NCI-H345 (cell line): ENCODE measurements at regions not wholly inside any gene's neighbourhood (a gene's known extent, or its start where the extent isn't known, plus 50 kb on each side); places are given as distances from the start of the nearest gene placed in this dataset.
A peak's percentile ranks its signal among the peaks of the same experiment; 100 is the strongest.
"Not testable (repeated sequence)": the region's sequence is repeated elsewhere in the genome, so short reads cannot be mapped to it uniquely, and the experiment has no call there.

Experiments used
- DNase-seq: peaks from one replicate; lab custom pipeline; 2025; lab: John Stamatoyannopoulos, UW

- DNase-seq, result no peak
Measured at GRCh38 chr4:186981161-186981560, 257.5 kb upstream of the FAT1 start.

DNA sequence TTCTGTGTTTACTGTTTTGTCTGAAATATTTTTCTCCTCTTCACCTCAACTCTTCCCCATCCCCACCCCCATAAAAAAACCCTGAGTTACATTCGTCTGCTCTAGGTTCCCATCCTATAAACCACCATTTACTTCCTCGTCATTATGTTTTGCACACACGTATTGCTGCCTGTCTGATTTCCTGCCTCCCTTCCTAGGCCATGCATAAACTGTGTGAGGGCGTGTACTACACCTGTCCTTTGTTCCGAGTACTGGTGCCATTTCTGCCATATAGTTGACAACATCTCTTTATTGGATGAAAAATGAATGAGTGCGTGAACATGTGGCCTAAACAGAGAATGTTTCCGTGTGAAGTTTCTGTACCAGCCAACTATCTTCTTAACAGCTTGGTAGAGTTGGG, 258.5 kb upstream of the FAT1 start:
- no peak for DNase-seq

DNA sequence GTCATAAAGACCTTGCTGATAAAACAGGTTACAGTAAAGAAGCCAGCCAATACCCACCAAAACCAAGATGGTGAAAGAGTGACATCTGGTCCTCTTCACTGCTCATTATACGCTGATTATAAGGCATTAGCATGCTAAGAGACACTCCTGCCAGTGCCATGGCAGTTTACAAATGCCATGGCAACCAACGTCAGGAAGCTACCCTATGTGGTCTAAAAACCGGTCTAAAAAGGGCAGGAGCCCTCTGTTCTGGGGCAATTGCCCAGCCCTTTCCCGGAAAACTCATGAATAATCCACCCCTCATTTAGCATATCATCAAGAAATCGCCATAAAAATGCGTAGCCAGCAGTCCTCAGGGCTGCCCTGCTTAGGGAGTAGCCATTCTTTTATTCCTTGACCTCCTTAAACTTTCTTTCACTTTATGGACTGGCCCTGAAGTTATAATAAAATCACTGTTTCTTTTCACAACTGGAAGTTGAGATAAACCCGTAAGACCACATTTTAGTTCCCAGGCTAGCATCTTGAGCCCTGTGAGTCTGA, 260.5 kb upstream of the FAT1 start:
- DNase-seq, result no peak

DNA sequence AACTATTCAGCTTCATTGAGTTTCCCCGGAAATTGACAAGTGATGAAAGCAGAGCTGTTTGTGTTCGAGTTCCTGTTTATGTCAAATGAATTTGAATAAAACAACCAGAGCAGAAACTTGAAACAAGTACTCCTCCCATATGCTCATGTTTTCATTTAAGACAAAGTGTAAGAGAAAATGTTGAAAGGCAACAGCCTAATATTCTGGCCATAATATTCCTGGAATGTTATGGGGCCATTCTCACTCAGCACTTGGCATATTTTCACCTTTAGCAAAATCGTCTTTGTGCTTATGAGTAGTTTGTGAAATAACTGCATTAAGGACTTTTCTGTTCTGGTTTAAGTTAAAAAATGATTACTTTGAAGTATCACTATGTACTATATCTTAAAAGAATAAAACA, 276.0 kb upstream of the FAT1 start:
- DNase-seq, result no peak

DNA sequence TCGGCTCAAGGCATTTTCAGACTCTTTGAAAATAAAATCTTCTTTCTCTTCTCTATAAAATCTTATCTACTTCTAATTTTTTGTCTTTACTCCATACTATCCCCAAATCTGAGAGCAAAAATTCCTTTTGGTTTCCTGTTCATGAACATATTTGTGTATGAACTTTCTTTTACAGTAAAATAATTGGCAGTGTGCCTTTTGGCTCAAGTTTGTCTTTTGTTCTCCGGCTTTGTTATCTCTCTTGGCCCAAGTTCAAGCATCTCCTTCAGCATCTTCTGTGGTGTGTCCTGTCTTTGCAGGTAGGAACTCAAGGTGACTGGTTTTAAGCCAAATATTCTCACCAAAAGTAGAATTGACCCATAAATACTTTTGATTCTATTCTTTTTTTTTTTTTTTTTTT, 276.6 kb upstream of the FAT1 start:
- DNase-seq, result no peak

DNA sequence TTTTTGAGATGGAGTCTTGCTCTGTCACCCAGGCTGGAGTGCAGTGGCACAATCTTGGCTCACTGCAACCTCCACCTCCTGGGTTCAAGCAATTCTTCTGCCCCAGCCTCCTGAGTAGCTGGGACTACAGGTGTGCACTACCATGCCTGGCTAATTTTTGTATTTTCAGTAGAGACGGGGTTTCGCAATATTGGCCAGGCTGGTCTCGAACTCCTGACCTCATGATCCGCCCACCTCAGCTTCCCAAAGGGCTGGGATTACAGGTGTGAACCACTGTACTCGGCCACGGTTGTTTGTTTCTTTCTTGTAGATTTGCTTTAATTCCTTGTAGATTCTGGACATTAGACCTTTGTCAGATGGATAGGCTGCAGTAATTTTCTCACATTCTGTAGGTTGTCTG, 278.5 kb upstream of the FAT1 start:
- not testable (repeated sequence) for DNase-seq

DNA sequence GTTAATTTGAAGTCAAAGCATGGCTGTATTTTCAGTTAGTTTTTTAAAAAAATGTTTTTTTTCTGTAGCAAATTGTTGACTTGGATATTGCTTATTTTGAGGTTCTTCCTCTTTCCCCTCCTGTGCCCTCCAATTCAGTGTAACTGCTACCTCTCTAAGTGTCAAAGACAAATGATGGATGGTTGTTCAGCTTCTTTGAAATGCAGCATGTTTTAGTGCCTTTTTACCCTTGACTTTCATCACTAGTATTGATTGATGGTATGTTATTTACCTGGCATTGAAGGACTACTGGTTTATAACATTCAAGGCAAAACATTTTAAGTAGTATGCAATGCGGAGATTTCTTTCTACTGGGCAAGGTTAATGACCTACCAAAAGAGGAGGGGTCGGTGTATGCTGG, 281.0 kb upstream of the FAT1 start:
- no peak for DNase-seq

DNA sequence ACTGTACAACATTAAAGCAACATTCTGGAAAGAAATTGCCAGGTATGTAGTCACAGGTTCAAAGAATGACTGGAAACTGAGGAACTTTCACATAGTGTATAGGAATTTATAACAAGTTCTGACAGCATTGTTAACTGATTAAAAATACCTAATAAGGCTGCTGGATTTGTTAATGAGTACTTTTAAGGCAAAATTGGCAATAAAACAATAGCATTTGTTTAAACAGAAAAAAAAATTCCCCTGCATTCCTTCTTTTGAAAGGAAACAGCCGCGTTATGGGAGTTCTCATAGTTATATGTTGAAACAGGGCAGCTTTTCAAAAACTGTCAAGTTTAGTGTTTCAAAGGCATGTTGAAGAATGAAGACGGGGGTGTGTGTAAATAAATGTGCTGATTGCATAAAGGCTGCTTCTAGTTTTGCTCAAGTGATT, 282.5 kb upstream of the FAT1 start:
- DNase-seq, result no peak

GRCh38 chr4:187010052-187010451, 286.4 kb upstream of the FAT1 start:
- no peak for DNase-seq

GRCh38 chr4:187016101-187016500, 292.4 kb upstream of the FAT1 start:
- DNase-seq, result no peak

- DNase-seq, result peak; percentile 17
Measured at GRCh38 chr4:187017147-187017546, 293.5 kb upstream of the FAT1 start.

GRCh38 chr4:187019896-187020295, 296.2 kb upstream of the FAT1 start:
- peak; percentile 59 for DNase-seq

DNA sequence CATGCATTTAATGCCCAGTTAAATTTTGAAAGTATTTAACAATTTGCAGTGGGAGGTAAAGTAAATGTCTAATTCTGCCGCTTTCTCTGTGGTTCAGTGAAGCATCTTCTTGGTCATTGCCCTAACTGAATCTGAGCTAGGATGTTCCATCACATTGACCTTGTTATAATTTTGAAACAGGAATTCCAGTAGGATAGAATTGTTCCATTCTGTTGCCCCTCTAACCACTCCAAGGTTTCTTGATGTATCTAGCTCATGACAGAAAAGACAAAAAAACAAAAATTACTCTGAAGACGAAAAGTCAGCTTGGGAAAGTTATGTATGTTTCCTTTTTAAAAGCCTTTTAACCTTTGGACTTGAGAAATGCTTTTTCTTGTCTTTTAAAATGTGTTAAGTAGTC, 297.0 kb upstream of the FAT1 start:
- no peak for DNase-seq

- DNase-seq, result no peak
Measured at GRCh38 chr4:187021436-187022205, 298.0 kb upstream of the FAT1 start.

DNA sequence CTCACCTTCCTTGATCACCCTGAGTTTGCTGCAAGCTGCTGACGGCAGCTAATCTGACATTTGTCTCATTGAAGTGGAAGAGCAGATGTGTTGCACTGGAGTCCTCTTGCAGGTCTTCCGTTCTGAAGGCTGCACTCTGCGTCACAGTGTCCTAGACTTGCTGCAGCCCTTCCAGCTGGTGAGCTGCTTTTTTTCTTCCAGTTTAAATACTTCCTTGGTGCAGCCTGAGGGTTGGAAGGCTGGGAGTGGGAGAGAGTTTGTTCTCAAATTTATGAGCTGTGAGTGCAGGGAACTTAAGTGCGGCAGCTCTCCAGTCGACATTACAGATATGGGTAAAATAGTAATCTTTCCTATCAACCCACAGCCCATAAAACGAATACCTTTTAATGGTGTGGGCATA, 303.6 kb upstream of the FAT1 start:
- no peak for DNase-seq

- DNase-seq, result no peak
Measured at GRCh38 chr4:187042251-187042650, 318.6 kb upstream of the FAT1 start.

GRCh38 chr4:187046471-187046870, 322.8 kb upstream of the FAT1 start:
- DNase-seq, result no peak

- DNase-seq, result no peak
Measured at GRCh38 chr4:187059021-187059420, 335.4 kb upstream of the FAT1 start.

- no peak for DNase-seq
Measured at GRCh38 chr4:187059895-187060294, 336.2 kb upstream of the FAT1 start.

DNA sequence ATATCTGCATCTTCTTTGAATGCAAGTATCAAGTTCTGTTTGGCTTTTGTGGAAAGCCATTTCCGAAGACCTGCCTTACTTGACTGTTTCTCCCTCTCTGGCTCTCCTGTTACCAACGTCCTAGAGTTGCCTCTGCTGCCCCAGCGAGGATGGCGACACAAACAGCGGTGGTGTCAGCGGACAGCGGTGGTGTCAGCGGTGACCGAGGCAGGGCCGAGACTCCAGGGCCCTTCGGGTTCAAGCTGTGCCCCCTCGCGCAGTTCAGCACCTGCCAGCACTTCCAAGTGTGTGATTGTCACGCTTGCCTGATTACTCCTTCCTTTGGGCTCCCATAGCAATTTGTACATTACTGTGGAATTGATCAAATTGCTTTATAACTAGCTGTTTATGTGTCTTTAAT, 336.9 kb upstream of the FAT1 start:
- no peak for DNase-seq

DNA sequence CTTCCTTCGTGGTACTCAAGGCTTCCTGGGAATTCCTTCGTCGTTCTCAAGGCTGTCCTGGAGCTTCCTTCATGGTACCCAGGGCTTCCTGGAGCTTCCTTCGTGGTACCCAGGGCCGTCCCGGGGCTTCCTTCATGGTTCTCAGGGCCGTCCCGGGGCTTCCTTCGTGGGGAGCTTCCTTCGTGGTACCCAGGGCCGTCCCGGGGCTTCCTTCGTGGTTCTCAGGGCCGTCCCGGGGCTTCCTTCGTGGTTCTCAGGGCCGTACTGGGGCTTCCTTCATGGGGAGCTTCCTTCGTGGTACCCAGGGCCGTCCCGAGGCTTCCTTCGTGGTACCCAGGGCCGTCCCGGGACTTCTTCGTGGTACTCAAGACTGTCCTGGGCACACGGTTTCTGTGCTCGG, 339.6 kb upstream of the FAT1 start:
- no peak for DNase-seq

DNA sequence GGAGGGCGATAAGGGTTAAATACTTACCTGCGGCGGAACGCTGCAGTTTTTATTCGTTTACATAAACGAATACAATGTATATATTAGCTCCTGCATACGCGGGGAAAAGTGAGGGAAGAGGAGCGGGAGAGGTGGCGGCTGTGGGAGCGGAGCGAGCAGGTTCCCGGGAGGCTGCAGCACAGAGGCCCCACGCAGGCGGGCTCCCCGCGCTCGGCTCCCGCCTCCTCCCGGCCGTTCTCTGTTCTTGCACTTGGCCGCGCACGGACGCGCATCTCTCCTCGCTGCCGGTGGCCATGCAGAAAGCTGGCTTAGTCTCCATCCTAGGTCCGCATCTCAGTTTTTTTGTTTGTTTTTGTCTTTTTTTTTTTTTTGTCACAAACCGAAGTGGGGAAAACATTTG, 340.4 kb upstream of the FAT1 start:
- no peak for DNase-seq

- no peak for DNase-seq
Measured at GRCh38 chr4:187065396-187065795, 341.7 kb upstream of the FAT1 start.

GRCh38 chr4:187065806-187066205, 342.1 kb upstream of the FAT1 start:
- DNase-seq, result no peak
